ENCODE measurements at regions not wholly inside any gene's neighbourhood (a gene's known extent, or its start where the extent isn't known, plus 50 kb on each side); places are given as distances from the start of the nearest gene placed in this dataset.
A peak's percentile ranks its signal among the peaks of the same experiment; 100 is the strongest.

- Mint-ChIP-seq H3K4me1 (ENCODE audit: low read depth) (no peaks in the 10 kb centered on the region), H3K9me3 (peaks cover 4% of the 10 kb centered on the region), H3K27ac (no peak overlapping the region), H3K27me3 (no peaks in the 10 kb centered on the region), H3K4me3 (no peak overlapping the region), H3K36me3 (peaks cover 3% of the 10 kb centered on the region)
- ChIA-PET POLR2A (no interaction called here), CTCF (no interaction called here)
- intact Hi-C loops (cut with micrococcal nuclease) = no loop called here
- no peak for DNase-seq
Measured at GRCh38 chr22:44442186-44442815, 55.7 kb downstream of the RTL6 start.

- H3K9me3 Mint-ChIP-seq = peaks cover 3% of the 10 kb centered on the region
- H3K27ac Mint-ChIP-seq = no peak overlapping the region
- CTCF ChIA-PET = no interaction called here
- no peaks in the 10 kb centered on the region for H3K27me3 Mint-ChIP-seq
- no peak overlapping the region for H3K4me3 Mint-ChIP-seq
- no peak for DNase-seq
- peaks cover 3% of the 10 kb centered on the region for H3K36me3 Mint-ChIP-seq
- POLR2A ChIA-PET = no interaction called here
- intact Hi-C loops (cut with micrococcal nuclease) = no loop called here
- H3K4me1 Mint-ChIP-seq (ENCODE audit: low read depth) = no peaks in the 10 kb centered on the region
Measured at GRCh38 chr22:44441401-44442185, 56.4 kb downstream of the RTL6 start.

- intact Hi-C loops (cut with micrococcal nuclease) = no loop called here
- H3K4me1 Mint-ChIP-seq (ENCODE audit: low read depth) = no peaks in the 10 kb centered on the region
- no peak overlapping the region for H3K27ac Mint-ChIP-seq
- ChIA-PET POLR2A (no interaction called here), CTCF (no interaction called here)
- DNase-seq = no peak
- no peak overlapping the region for H3K4me3 Mint-ChIP-seq
- no peaks in the 10 kb centered on the region for H3K27me3 Mint-ChIP-seq
- H3K9me3 Mint-ChIP-seq = no peaks in the 10 kb centered on the region
- H3K36me3 Mint-ChIP-seq = no peaks in the 10 kb centered on the region
Measured at GRCh38 chr22:44440224-44441160, 57.5 kb downstream of the RTL6 start.

- H3K4me1 Mint-ChIP-seq (ENCODE audit: low read depth) = no peaks in the 10 kb centered on the region
- no peak overlapping the region for H3K27ac Mint-ChIP-seq
- H3K27me3 Mint-ChIP-seq = no peaks in the 10 kb centered on the region
- no peak overlapping the region for H3K4me3 Mint-ChIP-seq
- DNase-seq = no peak
- no peaks in the 10 kb centered on the region for H3K9me3 Mint-ChIP-seq
- no peaks in the 10 kb centered on the region for H3K36me3 Mint-ChIP-seq
- intact Hi-C loops (cut with micrococcal nuclease) = no loop called here
- ChIA-PET CTCF (no interaction called here), POLR2A (no interaction called here)
Measured at GRCh38 chr22:44439356-44440223, 58.4 kb downstream of the RTL6 start.

- no peaks in the 10 kb centered on the region for H3K27me3 Mint-ChIP-seq
- CTCF ChIA-PET = no interaction called here
- no peak for DNase-seq
- intact Hi-C loops (cut with micrococcal nuclease) = no loop called here
- H3K4me1 Mint-ChIP-seq (ENCODE audit: low read depth) = no peaks in the 10 kb centered on the region
- H3K9me3 Mint-ChIP-seq = no peaks in the 10 kb centered on the region
- H3K36me3 Mint-ChIP-seq = no peaks in the 10 kb centered on the region
- POLR2A ChIA-PET = no interaction called here
- H3K4me3 Mint-ChIP-seq = no peak overlapping the region
- no peak overlapping the region for H3K27ac Mint-ChIP-seq
Measured at GRCh38 chr22:44438481-44439131, 59.4 kb downstream of the RTL6 start.

- ChIA-PET CTCF (no interaction called here), POLR2A (no interaction called here)
- Mint-ChIP-seq H3K27ac (no peak overlapping the region), H3K4me3 (no peak overlapping the region), H3K27me3 (no peaks in the 10 kb centered on the region), H3K36me3 (no peaks in the 10 kb centered on the region), H3K9me3 (no peaks in the 10 kb centered on the region), H3K4me1 (ENCODE audit: low read depth) (no peaks in the 10 kb centered on the region)
- intact Hi-C loops (cut with micrococcal nuclease) = no loop called here
- no peak for DNase-seq
Measured at GRCh38 chr22:44438056-44438455, 60.0 kb downstream of the RTL6 start.

GRCh38 chr22:44437216-44438055 lies 60.6 kb downstream of the RTL6 start:
- peak overlapping the region; percentile 46 for H3K27ac Mint-ChIP-seq
- H3K36me3 Mint-ChIP-seq = no peaks in the 10 kb centered on the region
- no peak overlapping the region for H3K4me3 Mint-ChIP-seq
- intact Hi-C loops (cut with micrococcal nuclease) = no loop called here
- H3K4me1 Mint-ChIP-seq (ENCODE audit: low read depth) = no peaks in the 10 kb centered on the region
- no peaks in the 10 kb centered on the region for H3K27me3 Mint-ChIP-seq
- no peaks in the 10 kb centered on the region for H3K9me3 Mint-ChIP-seq
- ChIA-PET CTCF (no interaction called here), POLR2A (no interaction called here)
- no peak for DNase-seq

GRCh38 chr22:44436736-44437135 lies 61.3 kb downstream of the RTL6 start:
- no peaks in the 10 kb centered on the region for H3K36me3 Mint-ChIP-seq
- intact Hi-C loops (cut with micrococcal nuclease) = no loop called here
- H3K4me3 Mint-ChIP-seq = no peak overlapping the region
- H3K4me1 Mint-ChIP-seq (ENCODE audit: low read depth) = no peaks in the 10 kb centered on the region
- H3K27ac Mint-ChIP-seq = no peak overlapping the region
- no peak for DNase-seq
- H3K9me3 Mint-ChIP-seq = no peaks in the 10 kb centered on the region
- ChIA-PET CTCF (no interaction called here), POLR2A (no interaction called here)
- no peaks in the 10 kb centered on the region for H3K27me3 Mint-ChIP-seq

- ChIA-PET POLR2A (no interaction called here), CTCF (no interaction called here)
- Mint-ChIP-seq H3K27me3 (peaks cover 1% of the 10 kb centered on the region), H3K4me3 (no peak overlapping the region), H3K4me1 (ENCODE audit: low read depth) (no peaks in the 10 kb centered on the region), H3K27ac (no peak overlapping the region), H3K9me3 (no peaks in the 10 kb centered on the region), H3K36me3 (no peaks in the 10 kb centered on the region)
- no peak for DNase-seq
- intact Hi-C loops (cut with micrococcal nuclease) = no loop called here
Measured at GRCh38 chr22:44431256-44431655, 66.8 kb downstream of the RTL6 start.

GRCh38 chr22:44430716-44431115 lies 67.3 kb downstream of the RTL6 start:
- H3K36me3 Mint-ChIP-seq = no peaks in the 10 kb centered on the region
- no peaks in the 10 kb centered on the region for H3K9me3 Mint-ChIP-seq
- no peaks in the 10 kb centered on the region for H3K4me1 Mint-ChIP-seq (ENCODE audit: low read depth)
- ChIA-PET CTCF (no interaction called here), POLR2A (no interaction called here)
- H3K4me3 Mint-ChIP-seq = no peak overlapping the region
- DNase-seq = no peak
- H3K27ac Mint-ChIP-seq = no peak overlapping the region
- intact Hi-C loops (cut with micrococcal nuclease) = no loop called here
- H3K27me3 Mint-ChIP-seq = peaks cover 1% of the 10 kb centered on the region

GRCh38 chr22:44429941-44430587 lies 68.0 kb downstream of the RTL6 start:
- no peaks in the 10 kb centered on the region for H3K4me1 Mint-ChIP-seq (ENCODE audit: low read depth)
- H3K36me3 Mint-ChIP-seq = no peaks in the 10 kb centered on the region
- DNase-seq = no peak
- POLR2A ChIA-PET = no interaction called here
- H3K27me3 Mint-ChIP-seq = peaks cover 1% of the 10 kb centered on the region
- H3K9me3 Mint-ChIP-seq = no peaks in the 10 kb centered on the region
- H3K27ac Mint-ChIP-seq = no peak overlapping the region
- intact Hi-C loops (cut with micrococcal nuclease) = no loop called here
- H3K4me3 Mint-ChIP-seq = no peak overlapping the region
- CTCF ChIA-PET = no interaction called here

All from activated CD4-positive, alpha-beta memory T cell treated with anti-CD3 and anti-CD28 coated beads for 36 hours (primary cell).